T follicular helper cell (primary cell): ENCODE measurements at regions not wholly inside any gene's neighbourhood (a gene's known extent, or its start where the extent isn't known, plus 50 kb on each side); places are given as distances from the start of the nearest gene placed in this dataset.
"Not testable (repeated sequence)": the region's sequence is repeated elsewhere in the genome, so short reads cannot be mapped to it uniquely, and the experiment has no call there.

Experiments used
- DNase-seq: peaks from one replicate; pipeline ENCODE4 v3.0.0-alpha.2; 2020; ENCODE audit warnings: low read depth

GRCh38 chr5:125863579-125863978 lies 559.6 kb upstream of the GRAMD2B start:
- no peak for DNase-seq

GRCh38 chr5:125865166-125865815 lies 557.9 kb upstream of the GRAMD2B start:
- no peak for DNase-seq

GRCh38 chr5:125868036-125868435 lies 555.2 kb upstream of the GRAMD2B start:
- DNase-seq, result no peak

- DNase-seq, result no peak
Measured at GRCh38 chr5:125870256-125870655, 553.0 kb upstream of the GRAMD2B start.

- no peak for DNase-seq
Measured at GRCh38 chr5:125874057-125874456, 549.2 kb upstream of the GRAMD2B start.

GRCh38 chr5:125874717-125875116 lies 548.5 kb upstream of the GRAMD2B start:
- no peak for DNase-seq

- no peak for DNase-seq
Measured at GRCh38 chr5:125877248-125877647, 546.0 kb upstream of the GRAMD2B start.

GRCh38 chr5:125882061-125882460 lies 541.1 kb upstream of the GRAMD2B start:
- DNase-seq, result no peak

- DNase-seq, result no peak
Measured at GRCh38 chr5:125883223-125883622, 540.0 kb upstream of the GRAMD2B start.

GRCh38 chr5:125888358-125888757 lies 534.9 kb upstream of the GRAMD2B start:
- DNase-seq, result no peak

GRCh38 chr5:125890511-125890931 lies 532.7 kb upstream of the GRAMD2B start:
- no peak for DNase-seq

- no peak for DNase-seq
Measured at GRCh38 chr5:125891061-125891725, 532.0 kb upstream of the GRAMD2B start.

- DNase-seq, result no peak
Measured at GRCh38 chr5:125894383-125894782, 528.8 kb upstream of the GRAMD2B start.

- no peak for DNase-seq
Measured at GRCh38 chr5:125896368-125896767, 526.8 kb upstream of the GRAMD2B start.

- no peak for DNase-seq
Measured at GRCh38 chr5:125897089-125897488, 526.1 kb upstream of the GRAMD2B start.

- no peak for DNase-seq
Measured at GRCh38 chr5:125898851-125899405, 524.3 kb upstream of the GRAMD2B start.

GRCh38 chr5:125912028-125912427 lies 511.2 kb upstream of the GRAMD2B start:
- no peak for DNase-seq

- no peak for DNase-seq
Measured at GRCh38 chr5:125913200-125913599, 510.0 kb upstream of the GRAMD2B start.

GRCh38 chr5:125914471-125914870 lies 508.7 kb upstream of the GRAMD2B start:
- no peak for DNase-seq

GRCh38 chr5:125923958-125924357 lies 499.3 kb upstream of the GRAMD2B start:
- DNase-seq, result not testable (repeated sequence)

GRCh38 chr5:125926172-125926571 lies 497.0 kb upstream of the GRAMD2B start:
- no peak for DNase-seq

GRCh38 chr5:125928663-125929062 lies 494.5 kb upstream of the GRAMD2B start:
- no peak for DNase-seq

GRCh38 chr5:125950012-125950615 lies 473.1 kb upstream of the GRAMD2B start:
- DNase-seq, result no peak
